ENCODE measurements at regions not wholly inside any gene's neighbourhood (a gene's known extent, or its start where the extent isn't known, plus 50 kb on each side); places are given as distances from the start of the nearest gene placed in this dataset.

DNA sequence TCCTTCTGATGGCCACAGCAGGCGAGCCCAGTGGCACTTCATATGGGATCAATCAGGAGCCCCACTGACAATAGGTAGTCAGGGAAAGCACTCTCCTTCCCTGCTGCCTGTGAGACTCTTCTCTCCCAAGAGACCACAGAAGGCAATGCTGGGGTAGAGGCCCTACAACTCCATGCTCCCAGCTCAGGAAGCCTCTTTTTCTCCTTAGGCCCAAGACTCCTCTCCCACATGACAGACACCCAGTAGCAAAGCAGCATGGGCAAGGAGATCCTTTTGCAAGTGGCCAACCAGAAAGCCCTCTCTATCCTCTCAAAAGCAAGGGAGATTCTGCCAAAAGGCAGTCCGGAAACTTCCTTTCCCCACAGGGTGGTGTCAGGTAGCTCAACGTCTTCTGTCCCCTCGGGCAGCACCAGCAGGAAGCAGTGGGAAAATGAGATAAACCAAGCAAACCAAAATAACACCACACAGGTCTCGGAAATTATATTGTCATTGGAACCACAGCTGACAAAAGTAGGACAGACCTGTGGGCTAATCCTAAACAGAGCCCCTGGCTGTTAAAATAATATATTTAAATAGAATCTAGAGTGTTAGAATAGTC lies 172.7 kb upstream of the GDF10 start:
- WGBS, 2 donors = 68 to 75% methylated on average over 5 of the region's 5 CpGs

GRCh38 chr10:47130491-47130890 lies 169.5 kb upstream of the GDF10 start:
- intact Hi-C loops (cut with DNase I) = no loop called here
- no peaks in the 10 kb centered on the region for H3K36me3 ChIP-seq
- no peak for DNase-seq
- H3K4me1 ChIP-seq = no peaks in the 10 kb centered on the region
- H3K9me3 ChIP-seq = no peaks in the 10 kb centered on the region
- H3K27ac ChIP-seq = no peak overlapping the region
- no peaks in the 10 kb centered on the region for H3K27me3 ChIP-seq
- no peak for TF ChIP-seq POLR2A (IDR thresholded peaks at IDR 0.05)
- TF ChIP-seq, protein P1, sequence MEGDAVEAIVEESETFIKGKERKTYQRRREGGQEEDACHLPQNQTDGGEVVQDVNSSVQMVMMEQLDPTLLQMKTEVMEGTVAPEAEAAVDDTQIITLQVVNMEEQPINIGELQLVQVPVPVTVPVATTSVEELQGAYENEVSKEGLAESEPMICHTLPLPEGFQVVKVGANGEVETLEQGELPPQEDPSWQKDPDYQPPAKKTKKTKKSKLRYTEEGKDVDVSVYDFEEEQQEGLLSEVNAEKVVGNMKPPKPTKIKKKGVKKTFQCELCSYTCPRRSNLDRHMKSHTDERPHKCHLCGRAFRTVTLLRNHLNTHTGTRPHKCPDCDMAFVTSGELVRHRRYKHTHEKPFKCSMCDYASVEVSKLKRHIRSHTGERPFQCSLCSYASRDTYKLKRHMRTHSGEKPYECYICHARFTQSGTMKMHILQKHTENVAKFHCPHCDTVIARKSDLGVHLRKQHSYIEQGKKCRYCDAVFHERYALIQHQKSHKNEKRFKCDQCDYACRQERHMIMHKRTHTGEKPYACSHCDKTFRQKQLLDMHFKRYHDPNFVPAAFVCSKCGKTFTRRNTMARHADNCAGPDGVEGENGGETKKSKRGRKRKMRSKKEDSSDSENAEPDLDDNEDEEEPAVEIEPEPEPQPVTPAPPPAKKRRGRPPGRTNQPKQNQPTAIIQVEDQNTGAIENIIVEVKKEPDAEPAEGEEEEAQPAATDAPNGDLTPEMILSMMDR (IDR thresholded peaks at IDR 0.05) = no peak
- H3K4me3 ChIP-seq (replicated peaks in 1 of 3) = no peak overlapping the region

More for the DNA sequence above, 172.7 kb upstream of the GDF10 start:
- DNase-seq = no peak
- no peaks in the 10 kb centered on the region for H3K4me1 ChIP-seq
- no peaks in the 10 kb centered on the region for H3K9me3 ChIP-seq
- no peaks in the 10 kb centered on the region for H3K36me3 ChIP-seq
- intact Hi-C loops (cut with DNase I) = no loop called here
- no peak overlapping the region for H3K4me3 ChIP-seq (replicated peaks in 1 of 3)
- TF ChIP-seq POLR2A (IDR thresholded peaks at IDR 0.05) = no peak
- TF ChIP-seq, protein P1 (IDR thresholded peaks at IDR 0.05) = no peak
- no peaks in the 10 kb centered on the region for H3K27me3 ChIP-seq
- H3K27ac ChIP-seq = no peak overlapping the region

GRCh38 chr10:47133871-47134570 lies 166.0 kb upstream of the GDF10 start:
- H3K27ac ChIP-seq = no peak overlapping the region
- WGBS, 2 donors = 80 to 92% methylated on average over 6 of the region's 6 CpGs
- DNase-seq = no peak

DNA sequence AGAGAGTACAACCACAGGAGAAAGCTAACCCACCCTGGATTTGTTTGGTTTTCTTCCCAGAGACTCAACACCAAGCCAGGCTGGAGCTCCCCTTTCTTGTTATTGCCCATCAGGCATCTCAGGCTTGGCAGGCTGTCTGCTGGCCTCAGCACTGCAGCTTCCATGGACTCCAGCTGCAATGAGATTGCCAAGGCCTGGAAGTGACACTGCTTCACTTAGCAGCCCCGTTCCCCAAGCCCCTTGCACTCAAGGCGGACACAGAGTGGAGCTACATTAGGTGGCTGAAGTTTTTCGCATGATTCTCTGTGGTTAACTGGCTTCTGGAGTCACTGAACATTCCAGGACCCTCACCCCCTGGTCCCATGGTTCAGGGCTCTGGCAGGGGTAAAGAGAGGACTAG lies 163.1 kb upstream of the GDF10 start:
- TF ChIP-seq POLR2A (IDR thresholded peaks at IDR 0.05) = no peak
- TF ChIP-seq, protein P1 (IDR thresholded peaks at IDR 0.05) = no peak
- 82 to 92% methylated on average over 3 of the region's 3 CpGs for WGBS, 2 donors
- intact Hi-C loops (cut with DNase I) = no loop called here
- no peaks in the 10 kb centered on the region for H3K9me3 ChIP-seq
- H3K4me1 ChIP-seq = no peaks in the 10 kb centered on the region
- no peak for DNase-seq
- H3K27ac ChIP-seq = no peak overlapping the region
- H3K4me3 ChIP-seq (replicated peaks in 1 of 3) = no peak overlapping the region
- no peaks in the 10 kb centered on the region for H3K36me3 ChIP-seq
- H3K27me3 ChIP-seq = no peaks in the 10 kb centered on the region

More at GRCh38 chr10:47133871-47134570, 166.0 kb upstream of the GDF10 start:
- H3K9me3 ChIP-seq = no peaks in the 10 kb centered on the region
- H3K27me3 ChIP-seq = no peaks in the 10 kb centered on the region
- TF ChIP-seq POLR2A (IDR thresholded peaks at IDR 0.05) = no peak
- TF ChIP-seq, protein P1 (IDR thresholded peaks at IDR 0.05) = no peak
- no peaks in the 10 kb centered on the region for H3K4me1 ChIP-seq
- intact Hi-C loops (cut with DNase I) = no loop called here
- no peaks in the 10 kb centered on the region for H3K36me3 ChIP-seq
- no peak overlapping the region for H3K4me3 ChIP-seq (replicated peaks in 1 of 3)

- WGBS, 2 donors = 89 to 95% methylated on average over 5 of the region's 5 CpGs
- intact Hi-C loops (cut with DNase I) = no loop called here
- no peak overlapping the region for H3K27ac ChIP-seq
- no peaks in the 10 kb centered on the region for H3K27me3 ChIP-seq
- H3K36me3 ChIP-seq = no peaks in the 10 kb centered on the region
- no peaks in the 10 kb centered on the region for H3K4me1 ChIP-seq
- H3K4me3 ChIP-seq (replicated peaks in 1 of 3) = no peak overlapping the region
- DNase-seq = no peak
- TF ChIP-seq POLR2A (IDR thresholded peaks at IDR 0.05) = no peak
- TF ChIP-seq, protein P1 (IDR thresholded peaks at IDR 0.05) = no peak
- H3K9me3 ChIP-seq = no peaks in the 10 kb centered on the region
Observed at GRCh38 chr10:47137311-47137851, 162.6 kb upstream of the GDF10 start.

Data from thyroid gland (tissue), 4 donors.